NCI-H82 (cell line): ENCODE measurements at regions not wholly inside any gene's neighbourhood (a gene's known extent, or its start where the extent isn't known, plus 50 kb on each side); places are given as distances from the start of the nearest gene placed in this dataset.
"Not testable (repeated sequence)": the region's sequence is repeated elsewhere in the genome, so short reads cannot be mapped to it uniquely, and the experiment has no call there.

ENCODE experiments used
- DNase-seq: peaks from one replicate; lab custom pipeline; 2025; lab: John Stamatoyannopoulos, UW

DNA sequence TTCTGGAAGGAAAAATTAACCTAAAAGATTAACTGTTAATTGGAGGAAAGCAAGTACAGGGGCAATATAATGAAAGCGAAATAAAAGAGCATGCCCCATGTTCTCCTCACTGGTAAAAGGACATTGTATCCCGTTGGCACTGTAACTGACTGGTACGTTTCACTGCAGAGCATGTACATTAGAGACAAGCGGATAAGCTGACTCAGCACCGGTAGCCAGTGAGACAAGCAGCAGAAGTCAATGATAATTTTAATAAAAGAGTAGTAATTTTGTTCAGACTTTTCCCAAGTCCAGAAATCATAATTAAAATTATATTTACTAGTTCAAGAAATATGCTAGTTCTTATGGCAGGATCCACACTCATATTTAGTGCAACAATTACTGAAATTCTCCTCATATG is 161.5 kb upstream of the VWC2 start:
- DNase-seq: no peak

DNA sequence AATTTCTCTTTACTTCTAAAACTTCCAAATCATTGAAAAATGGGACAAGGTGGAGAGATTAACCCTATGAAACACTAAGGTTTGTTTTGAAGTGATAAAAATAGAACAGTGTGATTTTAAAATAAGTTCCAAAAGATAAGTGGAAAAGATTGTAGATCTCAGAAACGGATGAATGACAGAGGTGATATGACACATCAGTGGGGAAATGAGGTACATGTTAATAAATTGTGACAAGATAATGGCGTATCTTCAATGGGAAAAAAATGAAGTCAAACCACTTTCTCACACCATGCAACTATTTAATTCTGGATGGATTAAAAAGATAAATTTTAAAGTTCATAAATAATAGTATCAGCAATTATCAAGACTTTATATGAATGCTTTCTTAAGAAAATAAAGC is 159.7 kb upstream of the VWC2 start:
- no peak for DNase-seq

DNA sequence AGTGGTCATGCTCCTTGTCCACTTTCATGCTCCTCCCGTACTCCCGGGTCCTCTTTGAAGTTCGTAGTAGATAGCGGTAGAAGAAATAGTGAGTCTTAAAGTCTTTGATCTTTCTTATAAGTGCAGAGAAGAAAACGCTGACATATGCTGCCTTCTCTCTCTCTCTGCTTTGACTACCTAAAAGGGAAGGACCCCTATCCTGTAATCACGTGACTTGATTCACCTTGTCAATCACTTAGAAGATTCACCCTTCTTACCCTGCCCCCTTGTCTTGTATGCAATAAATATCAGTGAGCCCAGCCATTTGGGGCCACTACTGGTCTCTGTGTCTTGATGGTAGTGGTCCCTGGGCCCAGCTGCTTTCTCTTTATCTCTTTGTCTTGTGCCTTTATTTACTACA is 158.5 kb upstream of the VWC2 start:
- not testable (repeated sequence) for DNase-seq

DNA sequence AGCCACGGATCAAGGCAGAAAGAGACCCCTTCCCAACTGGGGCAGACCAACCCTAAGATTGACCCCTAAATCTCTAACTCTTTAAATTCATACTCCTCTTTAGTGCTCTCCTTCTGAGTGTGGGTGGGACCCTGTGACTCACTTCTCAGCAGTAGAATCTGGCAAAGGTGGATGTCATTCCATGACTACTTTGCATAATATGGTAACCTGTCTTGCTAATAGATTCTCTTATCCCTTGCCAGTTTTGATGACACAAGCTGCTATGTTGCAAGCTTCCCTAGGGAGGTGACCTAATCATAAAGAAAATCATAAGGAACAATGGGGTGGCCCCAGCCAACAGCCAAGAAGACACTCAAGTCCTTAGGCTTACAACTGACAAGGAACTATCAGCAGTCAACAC is 155.4 kb upstream of the VWC2 start:
- no peak for DNase-seq

DNA sequence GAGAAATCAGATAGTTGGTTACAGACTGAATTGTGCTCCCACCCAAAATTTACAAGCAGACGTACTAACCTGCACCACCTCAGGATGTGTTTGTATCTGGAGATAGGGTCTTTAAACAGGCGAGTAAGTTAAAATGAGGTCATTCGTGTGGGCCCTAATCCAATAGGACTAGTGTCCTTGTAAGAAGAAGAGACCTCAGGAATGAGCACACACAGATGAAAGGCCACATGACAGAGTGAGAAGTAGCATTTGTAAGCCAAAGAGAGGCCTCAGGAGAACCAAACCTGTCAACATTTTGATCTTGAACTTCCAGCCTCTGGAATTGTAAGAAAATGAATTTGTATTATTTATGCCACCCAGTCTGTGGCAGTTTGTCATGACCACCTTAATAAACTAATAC is 149.5 kb upstream of the VWC2 start:
- DNase-seq: peak; percentile 6

DNA sequence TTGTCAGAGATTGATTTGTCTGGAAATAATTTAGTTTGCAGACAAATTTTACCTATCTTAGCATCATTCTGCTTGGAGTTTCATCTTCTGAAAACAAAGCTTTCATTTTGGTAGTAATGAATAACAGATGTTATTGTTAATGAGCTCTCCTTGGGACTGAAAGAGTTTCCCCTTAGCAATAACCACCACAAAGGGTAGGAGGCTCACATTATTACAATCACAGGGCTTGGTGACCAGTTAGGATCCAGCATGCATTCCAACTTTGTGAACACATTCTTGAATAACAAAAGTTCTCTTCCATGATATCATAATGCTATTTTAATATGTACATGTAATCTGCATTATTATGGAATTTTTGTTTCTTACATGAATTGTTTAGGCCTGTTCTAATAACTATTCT is 148.8 kb upstream of the VWC2 start:
- no peak for DNase-seq

DNA sequence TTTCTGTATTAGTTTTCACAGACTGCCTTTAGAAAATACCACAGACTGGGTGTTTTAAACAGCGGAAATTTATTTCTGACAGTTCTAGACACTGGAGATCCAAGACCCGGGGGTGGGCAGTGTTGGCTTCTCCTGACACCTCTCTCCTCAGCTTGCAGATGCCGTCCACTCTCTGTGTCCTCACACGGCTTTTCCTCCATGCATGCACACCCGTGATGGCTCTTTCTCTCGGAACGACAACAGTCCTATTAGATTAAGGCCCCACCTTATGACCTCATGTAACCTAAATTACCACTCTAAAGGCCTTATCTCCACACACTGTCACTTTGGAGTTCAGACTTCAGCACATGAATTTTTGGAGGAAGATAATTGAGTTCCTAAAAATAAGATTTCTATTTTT is 142.9 kb upstream of the VWC2 start:
- DNase-seq: peak; percentile 46

DNA sequence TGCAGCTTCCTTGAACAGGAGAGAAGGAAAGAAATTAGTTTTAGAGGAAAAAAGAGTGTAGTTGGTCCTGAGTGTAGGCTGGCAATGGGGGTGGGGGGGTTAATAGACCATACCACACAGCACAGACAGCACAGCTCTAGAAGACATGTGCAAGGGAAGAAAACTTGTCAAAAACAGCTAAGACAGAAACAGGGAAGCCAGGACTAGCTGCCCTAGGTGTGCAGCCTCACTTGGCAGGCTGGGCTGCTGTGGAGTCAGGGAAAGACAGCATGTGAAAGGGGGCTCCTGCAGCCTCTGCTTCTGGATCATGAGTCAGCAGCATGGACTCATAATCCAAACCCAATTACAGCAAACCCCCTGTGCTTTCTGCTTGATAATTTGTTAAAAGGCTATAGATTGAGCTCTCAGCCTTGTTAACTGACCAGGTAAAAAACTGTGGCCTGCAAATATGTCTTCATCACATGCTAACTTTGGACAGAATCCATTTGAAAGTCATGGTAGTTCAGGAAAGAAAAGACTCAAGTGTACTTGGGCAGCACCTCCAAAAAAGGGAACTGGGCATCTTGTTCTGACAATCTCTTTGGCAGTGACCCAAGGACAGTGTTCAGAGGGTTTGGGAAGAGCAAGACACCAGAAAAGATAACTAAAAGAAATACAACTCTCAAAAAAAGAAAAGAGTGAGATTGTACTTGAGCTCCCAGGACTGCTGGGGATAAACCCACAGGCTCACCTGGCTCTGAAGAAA is 142.2 kb upstream of the VWC2 start:
- peak; percentile 67 for DNase-seq

DNA sequence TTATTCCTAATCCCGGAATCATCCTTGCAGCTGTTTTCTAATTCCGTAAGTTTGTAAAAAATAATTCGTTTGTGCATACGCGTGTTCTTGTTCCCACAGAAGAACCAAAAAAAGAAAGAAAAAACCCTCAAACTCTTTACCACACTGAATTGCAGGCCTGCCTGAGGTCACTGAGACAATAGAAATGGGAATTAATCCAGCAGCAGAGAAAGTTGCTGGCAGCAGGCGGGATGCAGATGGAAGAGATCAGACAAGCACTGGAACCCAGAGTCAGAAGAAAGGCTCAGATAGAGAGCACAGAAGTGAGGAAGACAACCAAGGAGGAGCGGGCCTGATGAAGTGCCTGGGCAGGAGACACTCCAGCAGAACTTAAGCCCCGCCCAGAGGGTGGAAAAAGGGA is 141.5 kb upstream of the VWC2 start:
- DNase-seq: peak; percentile 10

DNA sequence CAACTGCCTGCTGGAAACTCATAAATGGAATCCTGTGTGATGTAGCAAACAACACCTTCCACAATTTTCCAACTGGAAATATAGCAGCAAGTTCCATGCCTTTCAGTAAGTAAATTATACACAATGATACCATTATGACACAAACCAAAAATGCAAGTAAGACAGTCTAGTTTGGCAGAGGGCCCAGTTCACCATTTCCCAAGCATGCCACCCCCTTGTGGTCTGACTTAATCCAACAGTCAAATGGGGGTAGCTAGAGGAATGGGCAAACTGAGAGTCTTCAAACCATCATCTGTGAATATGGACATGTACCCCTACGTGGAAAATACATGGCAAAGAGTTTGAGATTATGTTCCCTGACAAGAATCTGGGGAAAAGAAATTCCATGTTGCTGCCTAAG is 137.6 kb upstream of the VWC2 start:
- peak; percentile 6 for DNase-seq

DNA sequence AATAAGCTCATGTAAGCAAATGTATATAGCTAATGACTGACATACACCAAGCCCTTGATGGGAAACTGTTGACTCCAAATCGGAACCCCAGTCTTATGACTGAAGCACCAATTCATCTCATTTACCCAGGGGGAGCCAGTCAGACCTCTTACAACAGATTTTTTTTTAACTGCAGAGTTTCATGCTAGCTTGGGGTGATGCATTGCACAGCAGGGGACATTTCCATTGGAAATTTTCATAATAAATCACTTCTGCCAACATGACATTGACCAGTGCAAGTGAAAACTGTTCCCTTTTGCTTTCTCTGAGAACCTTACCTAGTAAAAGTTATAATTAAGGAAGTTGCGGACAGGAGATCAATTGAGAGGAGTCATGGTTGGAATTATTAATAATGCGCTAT is 137.0 kb upstream of the VWC2 start:
- no peak for DNase-seq

DNA sequence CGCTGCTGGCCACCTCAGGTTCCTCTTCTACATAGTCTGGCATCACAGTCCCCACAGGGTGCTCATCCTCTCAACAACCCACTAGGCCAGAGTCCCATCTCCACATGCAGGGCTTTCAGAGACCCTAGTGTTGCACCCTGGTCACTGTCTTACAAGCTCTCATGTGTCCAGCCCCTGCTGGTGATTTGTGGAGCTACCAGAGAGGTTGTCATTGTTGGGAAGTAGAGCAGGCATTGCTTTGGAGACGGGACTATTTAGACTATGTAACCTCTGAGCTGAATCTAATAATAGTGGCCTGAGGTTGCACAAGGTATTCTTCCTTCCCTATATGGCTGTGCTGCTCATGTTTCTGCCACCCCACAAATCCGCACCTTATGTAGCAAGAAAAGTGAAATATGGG is 135.3 kb upstream of the VWC2 start:
- peak; percentile 11 for DNase-seq

DNA sequence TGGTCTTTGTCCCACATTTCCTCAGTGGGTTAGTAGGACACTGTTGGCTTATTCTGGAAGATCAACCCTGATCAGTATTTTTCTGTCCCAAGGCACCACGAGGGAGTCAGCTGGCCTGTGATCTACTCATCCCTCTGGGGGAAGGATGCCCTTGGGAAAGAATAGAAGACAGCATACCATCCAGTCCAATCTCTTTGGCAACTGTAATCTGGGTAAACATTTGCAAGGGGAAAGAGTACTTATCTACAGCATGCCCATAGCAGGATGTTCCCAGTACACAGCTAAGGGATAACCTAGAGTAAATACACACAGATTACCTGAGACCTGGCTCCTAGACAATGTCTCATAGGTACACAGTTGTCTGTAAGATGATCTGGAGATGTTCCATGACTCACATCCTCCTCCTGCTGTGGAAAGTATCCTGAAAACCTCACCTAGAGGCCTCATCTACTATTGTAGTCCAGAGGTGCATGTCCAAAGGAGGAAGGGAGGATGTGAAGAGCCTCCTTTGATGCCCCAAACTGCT is 134.3 kb upstream of the VWC2 start:
- DNase-seq: no peak

DNA sequence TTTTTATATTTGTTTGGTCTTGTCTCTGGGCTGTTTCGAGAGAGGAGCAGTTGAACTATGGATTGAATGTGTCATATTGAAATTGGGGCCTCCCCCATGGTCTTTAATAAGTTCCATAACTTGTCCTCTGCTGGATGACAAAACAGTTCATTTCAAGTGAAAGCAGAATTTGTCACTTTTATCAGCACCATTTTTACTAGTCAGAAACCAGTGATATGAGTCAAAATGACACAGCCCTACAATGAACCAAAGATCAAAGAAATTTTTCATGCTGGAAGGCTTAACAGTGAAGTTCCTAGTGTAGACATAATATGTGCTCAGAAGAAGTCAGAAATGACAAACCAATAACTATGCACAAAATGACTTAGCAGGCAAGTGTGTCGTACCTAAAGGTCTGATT is 133.6 kb upstream of the VWC2 start:
- no peak for DNase-seq

DNA sequence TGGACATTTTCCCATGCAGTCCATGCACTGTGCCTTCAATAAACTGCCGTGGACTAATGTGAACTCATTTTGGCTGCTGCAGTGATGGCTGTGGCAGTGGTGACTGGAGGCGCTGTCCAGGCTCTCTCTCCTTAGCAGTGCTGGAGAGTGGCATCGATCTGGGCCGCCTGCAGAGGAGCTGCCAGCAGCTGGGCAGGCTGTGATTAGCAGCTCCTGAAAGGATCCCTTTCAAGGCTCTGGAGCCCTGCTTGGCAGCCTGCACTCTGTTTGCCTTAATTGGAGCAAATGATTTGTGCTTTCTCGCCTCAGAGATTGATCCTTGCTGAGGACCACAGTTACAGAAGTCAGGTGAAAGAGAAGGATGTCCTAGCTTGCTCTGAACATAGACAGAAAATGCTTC is 130.1 kb upstream of the VWC2 start:
- peak; percentile 16 for DNase-seq

DNA sequence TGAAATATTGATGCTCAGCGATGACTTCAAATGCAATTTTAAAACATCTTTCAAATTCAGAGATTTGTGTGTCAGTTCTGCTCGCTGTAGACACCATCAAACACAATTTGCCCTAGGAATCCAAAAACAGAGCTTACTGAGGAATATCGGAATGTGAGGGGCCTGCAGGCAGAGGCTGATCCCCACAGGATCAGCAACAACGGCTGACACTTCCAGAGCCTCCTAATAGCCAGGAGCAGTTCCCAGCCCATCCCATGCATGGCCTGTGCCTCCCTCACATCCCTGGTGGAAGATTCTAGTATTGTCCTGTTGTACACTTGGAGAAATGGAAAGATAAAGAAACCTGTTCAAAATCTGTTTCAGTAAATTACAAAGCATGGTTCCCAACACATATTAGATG is 129.7 kb upstream of the VWC2 start:
- DNase-seq: no peak

DNA sequence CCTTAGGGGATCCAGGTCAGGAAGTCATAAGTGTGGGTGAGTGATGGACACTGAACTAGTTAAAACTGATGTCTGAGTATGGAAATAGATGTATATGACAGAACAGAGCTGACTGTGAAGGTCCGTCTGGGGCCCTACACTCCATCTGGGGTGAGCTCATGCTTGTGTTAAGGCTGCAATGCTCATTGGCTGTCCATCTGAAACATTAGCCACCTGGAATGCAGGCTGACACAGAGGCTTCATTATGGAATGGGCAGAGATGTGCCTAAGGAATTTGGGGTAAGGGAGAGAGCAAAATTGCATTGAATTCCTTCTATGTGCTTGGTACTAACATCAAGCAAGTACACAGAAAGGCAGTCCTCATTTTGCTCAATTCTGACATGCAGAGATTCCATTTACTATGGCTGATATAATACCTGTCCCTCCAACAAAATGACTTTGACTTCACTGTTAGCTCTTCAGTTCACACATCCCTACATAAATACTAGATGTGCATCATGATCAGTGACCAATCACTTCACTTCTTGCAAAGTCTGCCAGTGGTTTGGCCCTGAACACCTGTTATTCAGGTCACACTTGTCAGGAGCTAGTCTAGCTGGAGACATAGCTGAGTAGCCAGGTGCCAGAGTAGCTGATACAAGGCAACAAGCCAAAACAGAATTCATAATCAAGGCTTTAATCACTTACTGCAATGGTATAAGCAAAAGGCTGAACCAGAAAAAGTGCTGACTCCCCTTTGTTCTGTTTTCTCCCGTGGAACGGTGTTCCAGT is 128.9 kb upstream of the VWC2 start:
- DNase-seq: no peak

DNA sequence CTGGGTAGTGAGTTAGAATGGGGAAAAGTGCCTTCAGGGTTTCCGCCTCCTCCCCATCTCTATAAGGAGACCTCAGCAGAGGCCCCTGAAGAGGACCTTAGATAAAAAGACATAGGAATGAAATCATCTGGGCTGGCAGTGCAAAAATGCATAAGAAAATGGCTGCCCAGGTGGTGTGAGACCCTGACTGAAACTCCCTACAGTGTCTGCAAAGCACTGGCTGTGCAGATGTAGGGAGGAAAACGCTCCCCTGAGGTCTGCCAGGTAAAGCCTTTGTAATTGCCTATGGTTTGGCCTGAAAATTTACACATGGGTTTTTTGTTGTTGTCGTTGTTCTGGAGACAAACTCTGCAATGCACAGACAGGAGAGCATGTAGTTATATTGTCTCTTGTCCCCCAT is 128.1 kb upstream of the VWC2 start:
- DNase-seq: no peak

DNA sequence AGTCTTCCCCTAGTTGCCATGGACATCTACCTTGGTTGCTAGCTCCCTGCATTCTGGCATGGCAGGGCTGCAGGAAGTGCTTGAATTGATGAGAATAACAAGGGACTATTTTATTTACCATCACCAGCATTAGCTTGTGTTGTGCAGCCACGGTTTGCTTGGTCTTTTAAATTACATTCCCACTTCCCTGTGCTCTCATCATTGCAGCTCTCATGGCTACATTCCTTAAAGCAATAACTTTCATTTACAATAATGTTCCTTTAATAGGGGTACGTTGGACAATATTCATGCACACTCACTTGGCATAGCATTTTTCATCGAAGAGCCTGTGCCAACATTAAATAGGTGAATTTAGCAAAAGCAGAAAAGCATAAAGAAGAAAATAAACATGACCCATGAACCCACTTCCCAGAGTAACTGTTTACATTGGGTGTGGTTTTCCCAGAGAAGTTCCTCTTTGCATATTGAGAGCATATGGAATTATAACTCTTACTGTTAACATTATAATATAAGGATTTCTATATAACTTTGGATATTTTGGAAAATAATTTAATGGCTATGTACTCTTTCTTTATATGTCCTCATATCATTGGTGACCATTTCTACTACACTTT is 113.2 kb upstream of the VWC2 start:
- no peak for DNase-seq

DNA sequence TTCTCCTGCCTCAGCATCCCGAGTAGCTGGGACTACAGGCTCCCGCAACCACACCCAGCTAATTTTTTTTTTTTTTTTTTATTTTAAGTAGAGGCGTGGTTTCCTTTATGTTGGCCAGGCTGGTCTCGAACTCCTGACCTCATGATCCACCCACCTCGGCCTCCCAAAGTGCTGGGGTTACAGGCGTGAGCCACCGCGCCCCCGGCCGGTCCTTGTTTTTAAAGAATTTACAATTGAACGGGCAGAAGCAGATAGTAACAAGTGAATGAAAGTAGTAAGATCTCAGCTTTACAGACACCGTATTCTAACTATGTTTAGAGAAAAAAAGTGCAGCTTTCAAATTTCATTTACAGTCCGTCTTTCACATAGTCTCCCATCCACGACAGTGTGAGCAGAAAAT is 112.5 kb upstream of the VWC2 start:
- no peak for DNase-seq

DNA sequence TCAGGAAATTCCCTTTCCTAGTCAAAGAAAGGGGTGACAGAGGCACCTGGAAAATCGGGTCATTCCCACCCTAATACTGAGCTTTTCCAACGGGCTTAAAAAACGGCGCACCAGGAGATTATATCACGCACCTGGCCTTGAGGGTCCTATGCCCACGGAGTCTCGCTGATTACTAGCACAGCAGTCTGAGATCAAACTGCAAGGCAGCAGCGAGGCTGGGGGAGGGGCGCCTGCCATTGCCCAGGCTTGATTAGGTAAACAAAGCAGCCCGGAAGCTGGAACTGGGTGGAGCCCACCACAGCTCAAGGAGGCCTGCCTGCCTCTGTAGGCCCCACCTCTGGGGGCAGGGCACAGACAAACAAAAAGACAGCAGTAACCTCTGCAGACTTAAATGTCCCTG is 107.5 kb upstream of the VWC2 start:
- DNase-seq: peak; percentile 10

DNA sequence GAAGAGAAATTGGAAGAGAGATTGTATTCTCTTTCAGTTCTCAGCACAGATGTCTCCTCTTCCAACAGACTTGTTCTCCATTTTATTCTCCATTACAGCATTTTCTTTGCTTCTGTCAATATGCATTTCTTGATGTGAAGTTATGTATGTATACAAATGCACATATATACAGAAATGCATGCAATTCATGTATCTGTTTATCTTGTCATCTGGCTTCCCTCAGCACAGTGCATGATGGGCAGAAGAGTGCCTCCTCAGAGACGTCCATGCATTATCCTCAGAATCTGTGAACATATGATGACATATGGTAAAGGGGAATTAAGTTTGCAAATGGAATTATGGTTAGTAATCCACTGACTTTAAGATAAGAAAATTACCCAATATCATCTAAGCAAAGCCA is 106.7 kb upstream of the VWC2 start:
- peak; percentile 84 for DNase-seq

DNA sequence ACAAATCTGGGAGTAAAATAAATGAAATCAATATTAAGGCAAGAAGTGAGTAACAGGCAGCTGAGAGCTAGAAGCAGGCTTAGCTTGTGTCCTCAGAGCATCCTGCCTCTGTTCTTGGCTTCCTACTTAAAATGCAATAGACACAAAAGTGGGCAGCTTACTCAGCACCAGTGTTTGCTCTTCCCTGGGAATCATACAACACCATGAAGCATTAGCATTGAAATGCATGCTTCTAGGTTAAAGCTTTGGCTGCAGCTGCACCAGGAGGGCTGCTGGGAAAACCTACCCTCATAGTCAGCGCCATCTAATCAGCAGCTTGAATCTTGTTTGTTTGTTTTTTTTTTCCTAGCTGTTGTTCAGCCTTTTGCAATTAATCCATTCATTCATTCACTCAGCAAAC is 104.2 kb upstream of the VWC2 start:
- DNase-seq: peak; percentile 18
